HFF-Myc (cell line): ENCODE measurements at regions not wholly inside any gene's neighbourhood (a gene's known extent, or its start where the extent isn't known, plus 50 kb on each side); places are given as distances from the start of the nearest gene placed in this dataset.
"Not testable (repeated sequence)": the region's sequence is repeated elsewhere in the genome, so short reads cannot be mapped to it uniquely, and the experiment has no call there.

Experiments
- DNase-seq: peaks from one replicate; pipeline ENCODE4 v3.0.0-alpha.2; 2011; ENCODE audit warnings: low read depth; ENCODE audit errors: extremely low read depth
- H3K4me3 ChIP-seq: replicated peaks from 2 replicates; pipeline ENCODE4 v1.5.1; 2011; ENCODE audit warnings: low read depth, mild to moderate bottlenecking, control low read depth, low read length
- TF ChIP-seq, protein P1 (sequence below): IDR thresholded peaks from 2 replicates; pipeline ENCODE4 v1.5.1; 2012; ENCODE audit warnings: mild to moderate bottlenecking, low read depth, low read length, control low read depth; ENCODE audit errors: missing control alignments

DNA sequence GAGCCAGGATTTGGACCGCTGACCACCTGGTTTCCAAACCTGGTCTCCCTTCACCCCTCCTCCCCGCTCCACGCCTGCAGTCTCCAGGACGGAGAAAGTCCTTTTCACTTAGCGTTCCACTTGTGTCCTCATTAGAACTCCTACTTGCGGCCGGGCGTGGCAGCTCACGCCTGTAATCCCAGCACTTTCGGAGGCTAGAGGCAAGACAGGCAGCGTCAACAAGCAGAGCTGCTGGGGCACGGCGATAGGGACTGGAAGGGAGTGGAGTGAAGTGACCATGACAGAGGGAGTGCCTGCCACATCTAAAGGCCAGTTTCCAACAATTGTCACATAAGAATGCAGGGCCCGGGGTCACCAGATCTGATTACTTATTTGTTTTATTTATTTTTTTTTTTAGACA is 132.5 kb upstream of the NCOR2 start:
- TF ChIP-seq, protein P1, sequence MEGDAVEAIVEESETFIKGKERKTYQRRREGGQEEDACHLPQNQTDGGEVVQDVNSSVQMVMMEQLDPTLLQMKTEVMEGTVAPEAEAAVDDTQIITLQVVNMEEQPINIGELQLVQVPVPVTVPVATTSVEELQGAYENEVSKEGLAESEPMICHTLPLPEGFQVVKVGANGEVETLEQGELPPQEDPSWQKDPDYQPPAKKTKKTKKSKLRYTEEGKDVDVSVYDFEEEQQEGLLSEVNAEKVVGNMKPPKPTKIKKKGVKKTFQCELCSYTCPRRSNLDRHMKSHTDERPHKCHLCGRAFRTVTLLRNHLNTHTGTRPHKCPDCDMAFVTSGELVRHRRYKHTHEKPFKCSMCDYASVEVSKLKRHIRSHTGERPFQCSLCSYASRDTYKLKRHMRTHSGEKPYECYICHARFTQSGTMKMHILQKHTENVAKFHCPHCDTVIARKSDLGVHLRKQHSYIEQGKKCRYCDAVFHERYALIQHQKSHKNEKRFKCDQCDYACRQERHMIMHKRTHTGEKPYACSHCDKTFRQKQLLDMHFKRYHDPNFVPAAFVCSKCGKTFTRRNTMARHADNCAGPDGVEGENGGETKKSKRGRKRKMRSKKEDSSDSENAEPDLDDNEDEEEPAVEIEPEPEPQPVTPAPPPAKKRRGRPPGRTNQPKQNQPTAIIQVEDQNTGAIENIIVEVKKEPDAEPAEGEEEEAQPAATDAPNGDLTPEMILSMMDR: no peak
- H3K4me3 ChIP-seq: no peak overlapping the region
- DNase-seq: no peak

DNA sequence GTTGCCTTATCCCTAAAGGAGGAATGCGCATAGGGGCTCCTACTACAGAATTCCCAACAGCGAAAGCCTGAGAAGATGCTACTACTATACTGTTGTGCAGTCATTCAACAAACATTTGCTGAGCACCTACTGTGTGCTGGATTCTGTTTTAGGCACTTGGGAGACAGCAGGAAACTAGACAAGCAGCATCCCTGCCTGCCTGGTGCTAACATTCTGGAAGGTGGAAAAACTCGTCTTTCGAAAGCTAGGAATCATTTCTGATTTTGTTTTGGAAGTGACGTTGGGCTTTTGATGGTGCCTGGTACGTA is 131.5 kb upstream of the NCOR2 start:
- H3K4me3 ChIP-seq: no peak overlapping the region
- DNase-seq: no peak
- TF ChIP-seq, protein P1: no peak

DNA sequence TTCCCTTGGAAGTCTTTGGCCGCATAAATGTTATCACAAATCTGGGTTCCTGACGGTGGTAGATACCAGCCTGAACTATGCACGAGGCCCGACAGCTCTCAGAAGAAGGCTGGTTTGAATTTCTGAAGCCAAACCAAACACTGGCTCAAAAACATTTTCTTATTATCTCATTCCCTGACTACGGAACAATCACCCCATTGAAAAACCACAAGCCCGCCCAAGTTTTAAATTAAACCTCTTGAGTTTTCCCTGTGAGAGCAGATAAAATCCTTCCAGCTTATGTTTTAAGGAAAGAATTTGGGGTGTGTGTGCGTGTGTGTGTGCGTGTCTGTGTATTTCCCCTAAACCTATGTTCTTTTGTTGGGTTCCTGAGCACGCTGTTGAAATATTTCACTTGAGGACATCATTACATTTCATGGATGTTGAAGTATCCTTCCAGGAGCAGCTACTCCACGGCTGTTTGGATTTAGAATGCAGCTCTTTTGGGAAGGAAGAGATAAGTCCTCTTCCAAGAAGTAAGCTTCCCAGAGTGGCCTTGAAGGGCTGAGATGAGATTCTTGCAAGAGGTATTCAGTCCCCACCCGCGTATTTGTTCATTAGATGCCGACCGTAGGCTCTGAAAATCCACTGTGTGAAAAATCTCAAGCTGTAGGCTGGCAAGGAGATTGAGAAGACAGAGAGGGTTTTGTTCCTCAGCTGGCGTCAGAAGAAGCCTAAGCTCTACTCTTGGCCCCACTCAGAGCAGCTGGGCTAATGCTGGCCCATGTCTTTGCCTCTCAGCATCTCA is 131.0 kb upstream of the NCOR2 start:
- H3K4me3 ChIP-seq: no peak overlapping the region
- DNase-seq: no peak
- TF ChIP-seq, protein P1: no peak

DNA sequence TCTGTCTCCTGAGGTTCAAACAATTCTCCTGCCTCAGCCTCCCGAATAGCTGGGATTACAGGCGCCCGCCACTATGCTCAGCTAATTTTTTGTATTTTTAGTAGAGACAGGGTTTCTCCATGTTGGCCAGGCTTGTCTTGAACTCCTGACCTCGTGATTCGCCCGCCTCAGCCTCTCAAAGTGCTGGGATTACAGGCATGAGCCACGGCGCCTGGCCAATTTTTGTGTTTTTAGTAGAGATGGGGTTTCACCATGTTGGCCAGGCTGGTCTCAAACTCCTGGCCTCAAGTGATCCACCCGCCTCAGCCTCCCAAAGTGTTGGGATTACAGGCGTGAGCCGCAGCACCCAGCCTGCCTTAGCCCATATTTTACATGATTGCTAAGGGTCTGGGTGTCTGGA is 130.3 kb upstream of the NCOR2 start:
- DNase-seq, H3K4me3 ChIP-seq: not testable (repeated sequence)

DNA sequence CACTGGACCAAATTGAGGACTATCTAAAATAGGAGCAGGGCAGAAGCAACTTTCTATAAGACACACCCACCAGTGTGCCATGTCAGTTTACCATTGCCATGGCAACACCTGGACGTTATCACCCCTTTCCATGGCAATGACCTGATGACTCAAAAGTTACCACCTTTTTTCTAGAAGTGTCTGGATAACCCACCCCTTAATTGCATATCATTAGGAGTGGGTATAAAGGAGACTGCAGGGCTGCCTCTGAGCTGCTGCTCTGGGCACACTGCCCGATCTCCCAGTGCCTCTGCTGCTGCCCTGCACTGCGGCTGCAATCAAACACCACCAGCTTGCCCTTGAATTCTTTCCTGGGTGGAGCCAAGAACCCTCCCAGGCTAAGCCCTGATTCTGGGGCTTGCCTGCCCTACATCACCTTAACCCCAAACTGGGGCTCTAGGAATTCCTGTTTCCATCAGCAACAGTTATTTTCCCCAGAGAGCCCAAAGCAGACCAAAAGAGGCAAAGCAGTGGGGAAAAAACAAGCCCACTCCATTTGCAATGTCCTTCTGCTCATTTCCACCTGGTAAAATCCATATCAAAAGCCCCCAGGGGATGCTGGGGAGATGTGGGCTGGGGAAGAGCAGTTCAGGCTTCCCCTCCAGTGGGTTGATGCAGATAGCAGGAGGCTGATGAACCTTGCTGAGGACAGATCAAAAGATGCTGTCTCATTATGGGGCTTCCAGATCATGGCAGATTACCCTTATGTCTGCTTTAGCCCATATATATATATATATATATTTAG is 129.5 kb upstream of the NCOR2 start:
- DNase-seq: no peak
- no peak overlapping the region for H3K4me3 ChIP-seq
- TF ChIP-seq, protein P1: no peak

DNA sequence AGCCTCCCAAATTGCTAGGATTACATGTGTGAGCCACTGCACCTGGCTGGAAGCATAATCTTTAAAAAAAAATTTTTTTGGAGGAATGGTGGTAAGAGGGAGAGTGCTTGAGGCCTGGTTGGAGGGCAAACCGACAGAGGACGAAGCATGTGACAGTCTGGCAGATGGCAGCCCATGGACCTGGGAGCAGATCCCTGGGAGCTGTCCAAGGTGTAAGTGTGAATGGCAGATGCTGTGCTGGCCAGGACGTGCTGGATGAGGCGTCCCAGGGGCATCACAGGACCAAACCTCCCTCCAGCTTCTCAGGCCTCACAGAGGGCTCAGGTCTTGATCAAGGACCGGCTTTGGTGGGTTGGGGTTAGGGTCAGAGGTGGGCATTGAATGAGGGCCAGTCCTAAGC is 128.4 kb upstream of the NCOR2 start:
- TF ChIP-seq, protein P1: no peak
- no peak for DNase-seq
- H3K4me3 ChIP-seq: no peak overlapping the region

DNA sequence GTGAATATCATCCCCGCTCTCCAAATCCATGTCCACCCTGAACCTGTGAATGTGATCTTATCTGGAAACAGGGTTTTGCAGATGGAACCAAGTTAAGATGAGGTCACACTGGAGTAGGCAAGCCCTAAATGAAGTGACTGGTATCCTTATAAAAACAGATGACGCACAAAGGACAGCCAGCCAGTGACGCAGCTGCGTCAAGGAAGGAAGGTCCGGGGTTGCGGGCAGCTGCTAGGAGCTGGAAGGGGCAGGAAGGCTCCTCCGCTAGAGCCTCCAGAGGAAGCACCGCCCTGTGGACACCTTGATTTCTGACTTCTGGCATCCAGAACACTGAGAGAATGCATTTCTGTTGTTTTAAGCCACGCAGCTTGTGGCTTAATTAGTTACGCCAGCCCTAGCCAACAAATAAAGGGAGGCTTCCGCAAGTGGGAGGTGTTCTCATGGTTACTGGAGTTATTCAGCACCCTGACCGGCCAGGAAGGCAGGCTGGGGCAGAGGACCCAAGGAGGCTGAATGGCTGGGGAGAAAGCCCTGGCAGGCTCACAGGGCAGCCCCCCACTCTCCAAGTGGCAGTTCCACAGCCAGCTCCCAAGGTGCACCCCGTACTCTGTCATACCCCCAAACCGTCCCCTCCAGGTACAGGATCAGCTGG is 127.6 kb upstream of the NCOR2 start:
- no peak overlapping the region for H3K4me3 ChIP-seq
- TF ChIP-seq, protein P1: no peak
- DNase-seq: peak; percentile 63
